Esophagus muscularis mucosa (tissue), 3 donors: ENCODE measurements at regions not wholly inside any gene's neighbourhood (a gene's known extent, or its start where the extent isn't known, plus 50 kb on each side); places are given as distances from the start of the nearest gene placed in this dataset.

ENCODE experiments used
- POLR2A ChIP-seq: fragments of 450-650 bp; IDR thresholded peaks from one replicate; pipeline ENCODE4 v1.6.1; 2017; ENCODE audit warnings: antibody characterized with exemption, moderate library complexity, mild to moderate bottlenecking, low read depth
- POLR2AphosphoS5 ChIP-seq, 2 donors: sonication (generic); formaldehyde crosslinking; IDR thresholded peaks; one replicate each; pipeline ENCODE4 v1.6.1; 2017; ENCODE audit warnings: antibody characterized with exemption in 2 of 2
- TF ChIP-seq, protein P1 (sequence below), 3 experiments: fragments of 200-600 bp in 2 of 3; fragments of 450-650 bp in 1 of 3; sonication (generic) in 2 of 3; IDR thresholded peaks; one replicate each; pipeline ENCODE4 v1.5.1; 2017 to 2019; ENCODE audit warnings: antibody characterized with exemption in 3 of 3, mild to moderate bottlenecking in 2 of 3, moderate library complexity in 1 of 3

DNA sequence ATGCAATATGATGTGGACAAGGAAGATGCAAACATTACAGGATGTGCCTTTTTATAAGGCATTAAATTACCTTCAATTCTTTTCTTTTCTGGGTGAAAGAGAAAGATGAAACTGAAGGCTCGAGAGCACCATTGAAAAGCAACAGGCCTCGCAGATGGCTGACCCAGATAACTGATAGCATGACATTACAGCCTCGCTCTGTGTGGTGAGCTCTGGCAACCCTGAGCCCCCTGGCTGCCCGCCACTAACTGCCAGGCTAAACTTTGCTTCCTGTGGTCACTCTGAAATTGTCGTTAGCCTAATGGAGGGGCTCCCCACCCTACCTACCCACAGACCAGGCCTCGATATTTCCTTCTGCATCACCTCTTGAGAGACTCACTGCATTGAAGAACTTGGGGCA is 516.8 kb upstream of the FANCL start:
- TF ChIP-seq, protein P1, sequence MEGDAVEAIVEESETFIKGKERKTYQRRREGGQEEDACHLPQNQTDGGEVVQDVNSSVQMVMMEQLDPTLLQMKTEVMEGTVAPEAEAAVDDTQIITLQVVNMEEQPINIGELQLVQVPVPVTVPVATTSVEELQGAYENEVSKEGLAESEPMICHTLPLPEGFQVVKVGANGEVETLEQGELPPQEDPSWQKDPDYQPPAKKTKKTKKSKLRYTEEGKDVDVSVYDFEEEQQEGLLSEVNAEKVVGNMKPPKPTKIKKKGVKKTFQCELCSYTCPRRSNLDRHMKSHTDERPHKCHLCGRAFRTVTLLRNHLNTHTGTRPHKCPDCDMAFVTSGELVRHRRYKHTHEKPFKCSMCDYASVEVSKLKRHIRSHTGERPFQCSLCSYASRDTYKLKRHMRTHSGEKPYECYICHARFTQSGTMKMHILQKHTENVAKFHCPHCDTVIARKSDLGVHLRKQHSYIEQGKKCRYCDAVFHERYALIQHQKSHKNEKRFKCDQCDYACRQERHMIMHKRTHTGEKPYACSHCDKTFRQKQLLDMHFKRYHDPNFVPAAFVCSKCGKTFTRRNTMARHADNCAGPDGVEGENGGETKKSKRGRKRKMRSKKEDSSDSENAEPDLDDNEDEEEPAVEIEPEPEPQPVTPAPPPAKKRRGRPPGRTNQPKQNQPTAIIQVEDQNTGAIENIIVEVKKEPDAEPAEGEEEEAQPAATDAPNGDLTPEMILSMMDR (IDR thresholded peaks at IDR 0.05), result no peak
- TF ChIP-seq POLR2A (no peak), POLR2AphosphoS5 (IDR thresholded peaks at IDR 0.05) (no peak)
